A673 (cell line): ENCODE measurements at regions not wholly inside any gene's neighbourhood (a gene's known extent, or its start where the extent isn't known, plus 50 kb on each side); places are given as distances from the start of the nearest gene placed in this dataset.
"Not testable (repeated sequence)": the region's sequence is repeated elsewhere in the genome, so short reads cannot be mapped to it uniquely, and the experiment has no call there.

Experiments used
- BruUV-seq: library from RNA; stranded (reverse); fragments of 400-500 nt; replicated peaks from 2 replicates; lab custom pipeline; 2021; lab: Mats Ljungman, UMichigan
- CTCF ChIA-PET: fragments of 300-600 bp; sonication (Branson Sonifier 250); formaldehyde crosslinking; loops from one replicate; lab custom pipeline; 2022; ENCODE audit warnings: antibody characterized with exemption; lab: Charles Lee
- POLR2A ChIA-PET: fragments of 300-600 bp; sonication (Branson Sonifier 250); formaldehyde crosslinking; loops from one replicate; lab custom pipeline; 2022; ENCODE audit warnings: antibody characterized with exemption; ENCODE audit not compliant: low non-redundant PET; lab: Charles Lee
- DNase-seq: peaks from one replicate; pipeline ENCODE4 v3.0.0-alpha.2; 2015; ENCODE audit warnings: low spot score
- H3K27ac ChIP-seq: fragments of 200-600 bp; sonication (generic); 2 replicates; pipeline ENCODE4 v1.5.1; 2016; ENCODE audit warnings: mixed run types, low read depth, mild to moderate bottlenecking, mixed read lengths, antibody characterized with exemption, low read length; ENCODE audit not compliant: poor library complexity, severe bottlenecking
- H3K27me3 ChIP-seq: fragments of 200-600 bp; sonication (generic); replicated peaks from 2 replicates; pipeline ENCODE4 v1.6.1; 2017; ENCODE audit warnings: mixed run types, low read depth, mild to moderate bottlenecking, mixed read lengths, antibody characterized with exemption, low read length; ENCODE audit not compliant: insufficient read depth, poor library complexity
- H3K36me3 ChIP-seq: fragments of 200-600 bp; sonication (generic); 2 replicates; pipeline ENCODE4 v1.6.1; 2016; ENCODE audit warnings: mixed run types, mild to moderate bottlenecking, mixed read lengths, antibody characterized with exemption, low read length; ENCODE audit not compliant: insufficient read depth, poor library complexity, severe bottlenecking
- H3K4me1 ChIP-seq: fragments of 200-600 bp; sonication (generic); 2 replicates; pipeline ENCODE4 v1.6.1; 2017; ENCODE audit warnings: mixed run types, mild to moderate bottlenecking, mixed read lengths, antibody characterized with exemption, low read length; ENCODE audit not compliant: insufficient read depth, poor library complexity, severe bottlenecking
- H3K4me3 ChIP-seq: fragments of 200-600 bp; sonication (generic); 2 replicates; pipeline ENCODE4 v1.5.1; 2016; ENCODE audit warnings: low read depth, mixed run types, mild to moderate bottlenecking, mixed read lengths, low read length; ENCODE audit not compliant: poor library complexity, severe bottlenecking
- H3K9me3 ChIP-seq: fragments of 200-600 bp; sonication (generic); 2 replicates; pipeline ENCODE4 v1.6.1; 2016; ENCODE audit warnings: mixed run types, low read depth, mild to moderate bottlenecking, mixed read lengths, antibody characterized with exemption, low read length; ENCODE audit not compliant: poor library complexity, severe bottlenecking
- intact Hi-C: fragments of 100-400 bp; cut with micrococcal nuclease; formaldehyde crosslinking; loops from one replicate; pipeline ENCODE4 v1.10.0; 2022; ENCODE audit not compliant: unreplicated experiment

- H3K36me3 ChIP-seq, BruUV-seq, H3K4me1 ChIP-seq, H3K9me3 ChIP-seq, DNase-seq, H3K27ac ChIP-seq, H3K4me3 ChIP-seq, POLR2A ChIA-PET, CTCF ChIA-PET, H3K27me3 ChIP-seq, intact Hi-C loops: not testable (repeated sequence)
Measured at GRCh38 chr6:58123770-58124169, 806.3 kb downstream of the PRIM2 start.

DNA sequence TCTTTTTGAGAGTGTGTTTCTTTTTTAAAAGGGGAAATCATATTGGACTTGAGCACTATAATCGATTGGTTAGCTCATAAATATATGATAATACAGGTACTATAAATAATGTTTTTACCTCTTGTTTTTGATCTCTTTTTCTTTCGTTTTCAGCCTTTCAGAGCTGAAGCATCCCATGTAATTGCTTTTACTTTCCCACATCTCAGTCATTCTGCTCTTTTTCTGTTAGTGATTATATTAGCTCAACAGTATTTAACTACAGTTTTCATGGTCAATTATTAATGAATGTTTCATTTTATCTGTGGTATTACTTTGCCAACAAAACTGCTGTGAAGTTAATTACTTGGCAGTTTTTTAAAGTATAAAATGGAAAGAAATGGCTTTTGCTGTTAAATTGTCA is 811.1 kb downstream of the PRIM2 start:
- H3K27me3 ChIP-seq, H3K27ac ChIP-seq, intact Hi-C loops, H3K36me3 ChIP-seq, H3K4me1 ChIP-seq, H3K9me3 ChIP-seq, H3K4me3 ChIP-seq, POLR2A ChIA-PET, BruUV-seq, CTCF ChIA-PET, DNase-seq: not testable (repeated sequence)

- CTCF ChIA-PET, result not testable (repeated sequence)
Measured at GRCh38 chr6:58129098-58129497, 811.7 kb downstream of the PRIM2 start.

DNA sequence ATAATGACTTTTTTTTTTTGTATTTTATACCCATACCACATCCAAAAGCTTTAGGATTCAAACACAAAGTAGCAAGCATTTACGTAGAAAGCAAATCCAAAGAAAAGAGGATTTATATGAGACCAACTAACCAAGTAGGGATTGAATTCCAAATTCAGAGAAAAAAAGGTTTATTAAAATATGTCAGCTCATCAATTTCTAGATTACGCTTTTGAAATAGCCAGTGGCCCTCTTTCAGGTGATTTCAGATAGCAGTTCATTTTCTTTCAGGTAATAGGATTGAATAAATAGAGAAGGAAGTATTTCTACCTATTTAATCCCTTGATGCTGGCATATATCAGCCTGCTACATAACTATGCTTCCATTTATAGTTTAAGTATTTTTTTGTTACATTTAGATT is 822.3 kb downstream of the PRIM2 start:
- DNase-seq, H3K4me3 ChIP-seq, POLR2A ChIA-PET, BruUV-seq, intact Hi-C loops, H3K27me3 ChIP-seq, H3K36me3 ChIP-seq, H3K27ac ChIP-seq, H3K4me1 ChIP-seq, H3K9me3 ChIP-seq, CTCF ChIA-PET: not testable (repeated sequence)

More at GRCh38 chr6:58129098-58129497, 811.7 kb downstream of the PRIM2 start:
- intact Hi-C loops, DNase-seq, H3K27me3 ChIP-seq, H3K36me3 ChIP-seq, H3K9me3 ChIP-seq, H3K27ac ChIP-seq, H3K4me3 ChIP-seq, H3K4me1 ChIP-seq, BruUV-seq, POLR2A ChIA-PET: not testable (repeated sequence)

GRCh38 chr6:58171025-58171424 is 853.6 kb downstream of the PRIM2 start:
- intact Hi-C loops, H3K9me3 ChIP-seq, POLR2A ChIA-PET, CTCF ChIA-PET, H3K4me3 ChIP-seq, H3K36me3 ChIP-seq, H3K27me3 ChIP-seq, H3K27ac ChIP-seq, DNase-seq, BruUV-seq, H3K4me1 ChIP-seq: not testable (repeated sequence)

DNA sequence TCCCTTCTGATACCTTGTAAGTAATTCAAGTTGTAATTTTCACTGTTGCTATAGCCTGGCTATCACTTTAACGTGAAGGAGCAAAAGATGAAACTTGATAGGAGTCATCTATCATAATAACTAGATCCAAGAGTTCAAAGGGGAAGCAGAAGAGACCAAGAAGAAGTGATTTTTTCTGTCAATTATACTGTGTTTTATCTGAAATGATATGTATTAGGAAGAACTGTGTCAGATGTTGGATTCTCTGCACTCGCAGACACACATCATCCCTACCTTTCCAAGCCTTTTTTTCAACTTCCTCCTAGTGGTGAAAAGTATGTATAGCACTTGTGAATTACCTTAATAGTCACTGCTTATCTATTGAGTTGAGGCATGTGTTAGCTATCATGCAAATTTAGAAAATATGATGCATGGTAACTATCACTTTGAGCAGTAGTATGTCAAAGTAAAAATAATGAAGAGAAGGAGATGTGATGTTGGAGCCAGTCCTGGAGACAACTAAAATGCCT is 864.2 kb downstream of the PRIM2 start:
- H3K27ac ChIP-seq, BruUV-seq, H3K27me3 ChIP-seq, intact Hi-C loops, DNase-seq, H3K4me1 ChIP-seq, POLR2A ChIA-PET, H3K36me3 ChIP-seq, H3K9me3 ChIP-seq, CTCF ChIA-PET, H3K4me3 ChIP-seq: not testable (repeated sequence)

GRCh38 chr6:58185300-58185699 is 867.9 kb downstream of the PRIM2 start:
- CTCF ChIA-PET, H3K4me1 ChIP-seq: not testable (repeated sequence)

GRCh38 chr6:58193209-58193608 is 875.8 kb downstream of the PRIM2 start:
- DNase-seq, H3K27me3 ChIP-seq, CTCF ChIA-PET, H3K9me3 ChIP-seq, H3K36me3 ChIP-seq, POLR2A ChIA-PET, H3K4me3 ChIP-seq, BruUV-seq, H3K4me1 ChIP-seq, H3K27ac ChIP-seq, intact Hi-C loops: not testable (repeated sequence)

More at GRCh38 chr6:58185300-58185699, 867.9 kb downstream of the PRIM2 start:
- BruUV-seq, intact Hi-C loops, H3K27me3 ChIP-seq, H3K9me3 ChIP-seq, H3K4me3 ChIP-seq, POLR2A ChIA-PET, H3K27ac ChIP-seq, H3K36me3 ChIP-seq, DNase-seq: not testable (repeated sequence)
